LHCN-M2 (cell line): ENCODE measurements at regions not wholly inside any gene's neighbourhood (a gene's known extent, or its start where the extent isn't known, plus 50 kb on each side); places are given as distances from the start of the nearest gene placed in this dataset.

Experiments
- DNase-seq: peaks from one replicate; pipeline ENCODE4 v3.0.0-alpha.2; 2012; ENCODE audit warnings: low read depth

DNA sequence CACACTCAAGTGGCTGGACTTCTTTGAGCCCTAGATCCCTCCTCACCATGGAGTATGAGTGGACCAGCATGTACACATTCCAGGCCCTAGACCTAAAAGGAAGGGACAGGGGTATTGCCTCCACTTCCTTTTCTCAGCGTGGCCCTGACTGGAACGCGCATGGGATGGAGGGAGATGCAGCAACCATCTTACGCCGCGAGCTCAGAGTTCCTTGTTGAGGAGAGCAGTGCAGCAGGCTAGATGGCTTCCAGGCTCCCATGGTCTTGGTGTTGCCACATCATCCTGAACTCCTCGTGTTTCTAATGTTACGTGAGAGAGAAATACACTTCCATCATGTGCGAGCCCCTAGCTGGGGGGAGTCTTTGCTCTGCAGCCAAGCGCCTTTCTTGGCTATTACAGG, 61.8 kb upstream of the DIO3 start:
- DNase-seq: no peak

DNA sequence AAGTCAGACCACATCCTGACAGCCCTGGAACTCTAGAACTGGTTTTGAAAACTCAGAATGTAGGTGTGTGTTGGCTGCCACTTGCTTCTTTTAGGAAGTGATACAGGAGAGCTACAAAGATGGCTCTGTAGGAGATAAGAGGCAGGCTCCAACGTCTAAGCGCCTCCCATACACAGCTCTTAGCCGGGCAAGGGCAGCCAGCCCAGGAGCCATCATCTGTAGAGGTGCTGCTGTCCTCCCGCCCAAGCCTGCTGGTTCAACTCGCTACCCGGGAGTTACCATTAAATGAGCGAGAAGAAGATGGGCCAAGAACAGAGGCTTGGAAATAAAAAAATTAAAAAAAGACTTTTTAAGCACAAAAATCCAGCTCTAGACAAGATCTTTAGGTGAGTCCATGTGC, 61.2 kb upstream of the DIO3 start:
- no peak for DNase-seq

DNA sequence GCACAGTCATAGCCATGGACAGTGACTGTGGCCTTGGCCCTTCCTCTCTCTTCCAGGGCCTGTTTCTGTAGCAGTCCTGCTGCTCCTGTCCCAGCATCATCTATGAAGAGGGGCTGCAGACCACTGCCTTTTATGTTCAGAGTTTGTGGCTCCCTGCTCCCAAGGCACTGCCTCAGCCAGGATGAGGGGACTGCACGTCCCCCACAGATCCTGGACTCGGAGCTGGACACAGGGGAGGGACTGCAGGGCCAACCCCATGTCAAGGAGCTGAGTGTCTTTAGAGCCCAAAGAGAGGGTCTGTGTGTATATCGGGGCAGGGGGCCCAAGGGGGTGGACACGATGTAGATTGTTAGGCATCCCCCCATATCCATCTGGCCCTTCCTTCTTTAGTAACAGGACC, 60.6 kb upstream of the DIO3 start:
- no peak for DNase-seq

DNA sequence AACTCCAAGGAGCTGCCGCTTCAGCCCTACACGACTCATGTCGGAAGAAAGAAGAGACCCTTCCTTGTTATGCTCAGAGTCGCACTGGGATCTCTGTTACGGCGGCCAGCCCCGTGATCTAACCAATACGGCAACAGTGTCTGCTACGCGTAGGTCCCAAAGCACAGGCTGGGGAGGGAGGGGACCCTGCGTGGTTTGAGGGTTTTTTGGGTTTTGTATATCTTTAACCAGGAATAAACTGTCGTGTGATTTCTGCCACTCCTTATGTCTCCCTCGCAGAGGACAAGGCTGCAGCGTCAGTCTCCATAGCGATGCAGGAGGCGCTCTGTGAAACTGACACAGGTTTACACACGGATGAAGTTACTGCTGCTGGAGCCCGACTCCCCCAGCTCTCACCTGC, 60.0 kb upstream of the DIO3 start:
- no peak for DNase-seq

DNA sequence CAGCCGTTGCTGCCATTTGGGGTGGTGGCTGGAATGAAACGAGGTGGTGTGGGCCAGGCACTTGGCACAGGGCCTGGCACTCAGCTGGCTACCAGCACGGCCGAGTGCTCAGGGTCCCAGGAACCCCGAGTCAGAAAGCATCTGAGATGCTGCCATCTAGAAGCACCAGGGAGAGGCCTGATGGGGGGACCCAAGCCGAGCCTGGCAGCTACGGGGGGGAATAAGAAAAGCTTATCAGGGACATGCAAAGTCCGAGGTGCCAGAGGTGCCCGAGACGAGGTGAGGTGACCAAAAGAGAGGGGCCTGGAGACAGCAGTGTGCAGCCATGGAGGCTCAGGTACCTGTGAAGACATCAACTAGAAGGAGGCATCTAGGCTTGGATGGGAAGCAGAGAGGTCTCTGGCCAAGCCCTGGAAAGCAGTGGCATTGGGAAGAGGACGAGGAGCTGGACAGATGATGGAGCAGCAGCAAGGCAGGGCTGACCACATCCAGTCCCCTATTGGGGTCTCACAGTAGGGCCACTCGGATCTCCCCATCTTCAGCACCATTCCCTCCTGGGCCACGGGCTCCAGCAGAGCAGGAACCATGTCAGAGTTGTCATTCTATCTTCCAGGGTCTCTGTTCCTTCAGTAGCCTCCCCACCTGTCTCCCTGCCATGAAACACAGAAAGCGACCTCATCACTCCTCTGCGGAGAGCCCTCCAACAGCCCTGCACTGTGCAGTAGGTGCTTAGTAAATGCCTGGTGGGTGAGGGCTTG, 59.3 kb upstream of the DIO3 start:
- no peak for DNase-seq

DNA sequence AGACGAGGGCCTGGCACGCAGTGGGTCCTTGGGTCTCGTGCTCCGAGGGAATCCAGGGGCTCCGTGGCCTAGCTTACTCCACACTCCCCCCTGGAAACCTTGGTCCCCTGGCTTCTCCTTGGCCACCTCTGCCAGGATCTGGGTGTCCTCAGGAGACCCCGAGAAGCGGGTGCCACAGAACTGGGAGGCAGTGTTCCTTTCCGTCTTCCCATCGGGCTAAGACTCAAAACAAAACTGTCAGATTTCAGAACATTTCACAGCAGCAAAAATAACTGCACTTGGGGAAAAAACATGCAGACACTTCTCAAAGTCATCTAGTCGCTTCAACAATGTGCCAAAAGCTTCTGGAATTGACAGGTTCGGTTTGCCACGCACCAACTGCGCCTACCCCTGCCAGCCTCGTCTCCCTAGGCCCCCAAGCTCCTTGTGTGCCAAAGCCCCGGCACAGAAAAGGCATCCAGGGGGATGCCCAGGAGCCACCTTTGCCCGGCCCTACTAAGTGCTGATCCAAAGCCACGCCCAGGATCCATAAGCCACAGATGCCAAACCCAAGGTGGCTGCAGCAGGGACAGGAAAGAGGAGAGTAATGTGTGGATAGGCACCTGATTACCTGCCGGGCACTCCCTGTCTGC, 58.4 kb upstream of the DIO3 start:
- DNase-seq: no peak

DNA sequence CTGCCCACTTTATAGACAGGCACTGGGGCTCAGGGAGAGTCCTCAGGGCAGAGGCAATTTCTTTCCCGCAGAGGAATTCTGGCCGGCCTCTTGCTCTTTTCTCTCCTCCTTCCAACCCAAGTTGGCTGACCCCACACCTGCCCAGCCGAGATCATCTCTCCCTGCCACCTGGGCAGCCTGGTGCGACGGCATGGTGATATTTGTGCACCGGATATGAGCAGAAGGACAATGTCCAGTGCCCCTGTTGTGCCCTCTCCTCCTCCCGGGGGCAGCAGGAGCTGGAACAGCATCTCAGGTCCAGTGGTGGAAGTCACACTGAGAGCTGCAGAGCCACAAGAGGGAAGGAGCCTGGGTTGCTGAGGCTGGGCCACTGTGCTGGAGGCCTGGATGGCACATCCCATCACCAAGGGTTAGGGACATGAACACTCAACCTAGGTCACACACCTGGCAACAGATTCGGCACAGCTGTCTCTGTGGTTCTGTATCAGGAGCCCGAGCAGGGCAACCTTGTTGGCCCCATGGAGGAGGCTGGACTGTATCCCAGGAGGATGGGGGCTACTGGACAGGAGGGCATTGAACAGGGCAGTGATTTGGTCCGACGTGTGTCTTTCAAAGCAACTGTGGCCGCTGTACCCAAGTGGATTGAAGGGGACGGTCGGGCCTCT, 57.7 kb upstream of the DIO3 start:
- no peak for DNase-seq

DNA sequence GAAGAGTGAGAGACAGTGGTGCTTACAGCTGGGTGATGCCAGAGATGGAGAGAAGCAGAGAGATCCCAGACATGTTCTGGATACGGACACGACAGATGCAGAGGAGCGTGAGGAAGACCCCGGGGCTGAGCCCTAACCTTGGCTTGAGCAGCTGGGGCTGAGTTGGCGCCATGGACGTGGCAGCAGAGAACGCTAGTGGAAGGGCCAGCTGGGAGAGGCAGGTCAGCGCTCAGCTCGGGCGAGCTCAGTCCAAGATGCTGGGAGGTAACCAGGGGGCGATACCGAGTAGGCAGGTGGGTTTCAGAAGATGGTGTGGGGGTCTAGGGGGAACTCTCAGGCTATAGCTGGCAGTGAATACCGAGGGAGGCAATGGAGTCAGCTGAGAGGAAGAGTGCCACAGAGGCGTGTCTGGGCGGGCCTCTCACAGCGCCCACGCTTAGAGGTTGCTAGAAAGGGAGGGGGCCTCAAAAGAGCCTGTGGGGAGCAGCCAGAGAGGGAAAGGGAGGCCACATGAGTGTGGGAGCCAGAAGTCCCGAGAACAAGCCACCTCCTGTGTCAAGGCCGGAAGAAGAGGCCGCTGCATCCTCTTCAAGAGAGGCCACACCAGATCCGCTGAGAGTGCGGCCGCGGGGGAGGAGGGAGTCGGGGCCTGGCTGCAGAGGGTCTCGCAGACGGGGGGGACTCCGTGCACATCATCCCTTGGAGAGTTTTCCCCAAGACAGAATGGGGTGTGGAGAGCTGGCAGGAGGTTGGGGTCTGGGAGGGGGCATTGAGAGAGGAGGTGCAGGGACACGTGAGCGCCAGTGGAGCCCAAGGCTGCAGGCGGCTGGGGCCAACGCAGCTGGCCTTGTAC, 57.0 kb upstream of the DIO3 start:
- no peak for DNase-seq

DNA sequence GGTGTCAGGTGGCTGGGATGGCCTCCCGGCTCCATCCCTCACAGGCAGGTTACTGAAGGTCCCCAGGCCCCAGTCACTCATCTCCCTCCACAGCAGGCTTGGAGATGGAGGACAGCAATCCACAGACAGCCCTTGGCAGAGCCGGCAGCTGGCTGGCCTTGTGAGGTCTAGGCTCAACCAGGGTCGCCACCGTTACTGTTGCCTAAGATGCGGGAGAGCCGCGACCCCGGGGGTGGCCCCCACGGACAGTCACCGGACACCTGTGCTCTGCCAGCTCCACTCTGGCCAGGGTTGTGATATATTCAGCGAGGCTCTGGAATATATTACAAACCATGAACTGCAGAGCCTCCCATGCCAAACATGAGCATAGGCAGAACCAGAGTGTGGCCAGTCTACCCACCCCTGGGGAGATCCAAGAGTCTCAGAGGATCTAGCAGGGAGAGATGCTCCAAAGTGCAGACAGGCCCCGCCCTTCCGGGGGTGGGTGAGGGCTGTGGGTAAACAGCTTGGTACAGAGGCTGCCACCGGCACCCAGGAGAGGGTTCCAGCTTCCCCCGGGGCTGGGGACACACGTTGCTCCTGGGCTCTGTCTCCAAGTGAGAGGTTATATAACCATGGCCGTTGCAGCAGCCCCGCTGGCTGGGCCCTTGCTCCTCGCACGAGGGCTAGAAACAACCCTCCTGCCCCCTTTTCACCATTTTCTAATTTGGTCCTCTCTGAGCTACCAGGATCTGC, 55.9 kb upstream of the DIO3 start:
- no peak for DNase-seq

DNA sequence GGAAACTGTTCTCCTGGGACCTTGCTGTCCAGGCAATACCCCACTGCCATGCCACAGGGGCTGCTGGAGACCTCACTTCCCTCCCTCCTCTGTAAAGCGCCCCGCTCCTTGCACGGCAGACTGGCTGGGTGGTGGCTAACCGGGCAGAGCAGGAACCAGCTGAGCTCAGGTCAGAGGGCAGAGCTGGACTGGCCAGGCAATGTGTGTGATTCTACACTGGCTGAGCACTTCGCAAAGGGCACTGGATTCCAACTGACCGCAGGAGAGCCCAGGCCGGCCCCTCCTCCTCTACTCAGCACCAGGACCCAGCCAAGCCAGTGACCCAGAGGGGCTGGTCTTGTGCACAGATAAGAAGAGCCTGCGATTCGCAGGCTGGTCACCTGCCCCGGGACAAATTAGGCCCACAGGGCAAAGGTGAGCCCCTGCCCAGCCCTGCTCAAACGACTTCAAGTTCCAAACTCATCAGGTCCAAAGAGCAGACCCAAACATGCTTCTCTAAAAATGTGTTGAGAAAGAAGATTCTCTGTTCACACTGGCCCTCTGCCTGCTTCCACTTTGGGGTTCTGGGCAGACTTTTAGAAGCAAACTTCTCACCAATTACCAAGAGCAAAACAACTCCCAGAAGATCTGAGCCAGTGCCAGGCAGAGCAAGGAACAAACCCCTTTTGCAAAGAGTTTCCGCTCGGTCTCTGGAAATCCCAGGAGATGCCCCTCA, 54.9 kb upstream of the DIO3 start:
- no peak for DNase-seq

DNA sequence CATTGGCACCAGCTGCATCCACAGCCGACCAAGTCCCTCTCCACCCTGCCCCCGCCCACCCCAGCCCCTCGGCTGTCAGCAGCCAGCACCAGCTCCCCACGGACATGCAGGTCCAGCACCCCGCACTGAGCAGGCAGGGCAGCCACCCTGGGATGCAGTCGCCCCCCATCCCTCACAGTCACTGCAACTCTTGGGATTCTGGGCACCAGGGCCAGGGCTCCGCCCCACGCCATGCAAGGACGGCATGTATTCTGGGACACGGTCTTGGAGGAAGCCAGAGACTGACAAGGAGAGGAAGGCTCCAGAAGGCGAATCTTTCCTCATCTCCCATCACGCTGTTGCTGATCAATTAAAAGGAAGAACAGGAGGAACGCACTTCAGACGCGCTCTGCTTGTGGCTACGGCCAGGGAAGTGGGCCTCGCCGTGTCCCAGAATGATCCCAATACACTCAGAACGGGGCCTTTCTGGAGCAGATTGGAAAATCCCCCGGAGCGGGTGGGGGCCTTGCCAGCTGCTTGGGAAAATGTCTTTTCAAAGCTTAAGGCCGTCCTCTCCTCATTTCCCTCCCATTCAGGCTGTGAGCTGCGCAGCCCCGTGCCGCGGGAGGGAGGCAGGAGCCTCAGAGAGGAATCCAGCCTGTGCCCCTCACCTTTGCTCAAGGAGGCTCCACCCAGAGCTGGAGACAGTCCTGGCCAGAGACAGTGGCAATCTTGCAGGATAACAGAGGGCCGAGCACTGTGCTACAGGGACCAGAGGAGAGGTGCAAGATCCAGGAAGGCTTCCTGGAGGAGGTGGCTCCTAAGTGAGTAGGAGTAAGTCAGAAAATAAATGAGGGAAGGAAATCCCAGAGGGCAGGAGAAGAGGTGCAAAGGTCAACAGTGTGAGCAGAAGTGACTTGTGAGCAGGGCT, 54.1 kb upstream of the DIO3 start:
- DNase-seq: no peak

DNA sequence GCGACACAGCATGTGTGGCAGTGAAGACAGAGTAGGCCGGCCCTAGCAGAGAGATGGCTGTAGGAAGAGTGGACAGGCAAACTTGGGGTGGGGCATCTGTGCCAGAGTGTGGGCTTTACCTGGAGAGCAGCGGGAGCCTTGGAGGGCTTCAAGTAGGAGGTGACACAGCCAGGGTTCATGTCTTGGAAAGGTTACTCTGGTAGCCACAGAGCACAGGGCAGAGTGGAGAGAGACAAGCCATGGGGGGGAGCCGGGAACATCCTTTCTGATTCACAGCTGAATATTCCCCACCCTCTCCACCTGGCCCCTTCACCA, 53.5 kb upstream of the DIO3 start:
- DNase-seq: no peak

DNA sequence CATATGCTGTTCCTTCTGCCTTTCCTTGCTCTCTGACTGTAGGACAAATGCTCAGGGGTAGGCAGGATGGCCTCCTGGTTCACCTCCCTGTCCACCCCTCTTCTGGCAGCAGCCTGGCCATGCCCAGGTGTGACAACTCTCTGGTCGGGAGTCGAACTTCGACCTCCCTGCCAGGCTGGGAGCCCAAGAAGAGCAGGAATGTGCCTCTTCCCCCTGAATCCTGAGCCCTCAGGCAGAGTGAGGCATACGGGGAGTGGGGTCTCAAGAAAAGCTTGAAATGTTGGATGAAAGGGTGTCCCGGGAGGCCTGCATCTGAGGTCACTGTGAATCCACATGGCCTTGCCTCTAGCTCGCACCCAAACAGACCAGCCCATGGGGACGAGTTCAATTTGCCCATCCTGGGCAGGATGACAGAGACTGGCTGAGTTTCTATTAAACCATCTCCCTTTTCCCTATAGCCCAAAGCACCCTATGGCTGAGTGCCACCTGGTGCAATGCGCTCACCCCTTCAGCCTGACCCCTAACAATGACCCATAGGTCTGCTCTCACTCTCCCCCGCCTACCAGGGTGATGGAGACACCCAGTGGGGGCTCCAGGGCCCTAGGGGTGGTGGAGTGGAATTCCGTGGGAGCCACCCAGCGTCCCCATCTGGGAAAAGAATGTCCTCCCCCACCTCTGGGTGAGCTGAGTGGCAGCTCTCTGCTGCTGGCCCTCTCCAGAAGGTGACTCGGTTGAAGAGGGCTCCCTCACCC, 52.9 kb upstream of the DIO3 start:
- no peak for DNase-seq

DNA sequence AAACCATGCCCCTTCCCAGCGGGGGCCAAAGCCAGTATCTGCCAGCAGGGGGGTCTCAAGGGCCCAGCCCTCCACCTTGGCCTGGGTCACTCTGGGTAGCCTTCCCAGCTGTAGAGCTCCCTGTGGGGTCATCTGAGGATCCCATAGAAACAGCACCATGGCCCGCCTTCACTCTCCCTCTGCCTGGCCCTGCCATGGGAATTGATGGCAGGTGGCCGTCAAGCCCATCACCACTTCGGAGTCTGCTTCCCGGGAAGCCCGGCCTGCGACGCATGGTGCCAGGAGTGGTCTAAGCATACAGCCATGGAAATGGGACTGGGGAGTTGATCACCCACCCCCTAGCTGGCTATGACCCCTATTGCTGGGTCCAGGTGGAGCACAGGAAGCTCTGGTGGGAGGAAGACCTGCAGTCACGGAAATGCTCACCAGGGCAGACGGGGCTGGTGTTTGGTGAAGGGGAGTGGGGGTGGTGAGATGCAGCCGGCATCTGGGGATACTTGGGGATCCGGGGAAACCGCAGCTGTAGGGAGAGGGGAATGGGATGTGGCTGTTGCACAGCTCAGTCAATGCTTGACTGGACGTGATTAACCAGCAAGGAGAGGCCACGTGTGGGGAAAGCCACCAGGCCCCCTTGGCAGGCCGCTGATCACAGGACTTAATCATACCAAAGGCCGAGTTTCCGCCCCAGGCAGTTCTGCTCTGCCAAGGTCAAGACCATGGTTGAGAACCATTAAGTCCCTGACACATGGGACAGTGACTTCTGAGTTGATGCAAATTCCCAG, 52.2 kb upstream of the DIO3 start:
- no peak for DNase-seq

DNA sequence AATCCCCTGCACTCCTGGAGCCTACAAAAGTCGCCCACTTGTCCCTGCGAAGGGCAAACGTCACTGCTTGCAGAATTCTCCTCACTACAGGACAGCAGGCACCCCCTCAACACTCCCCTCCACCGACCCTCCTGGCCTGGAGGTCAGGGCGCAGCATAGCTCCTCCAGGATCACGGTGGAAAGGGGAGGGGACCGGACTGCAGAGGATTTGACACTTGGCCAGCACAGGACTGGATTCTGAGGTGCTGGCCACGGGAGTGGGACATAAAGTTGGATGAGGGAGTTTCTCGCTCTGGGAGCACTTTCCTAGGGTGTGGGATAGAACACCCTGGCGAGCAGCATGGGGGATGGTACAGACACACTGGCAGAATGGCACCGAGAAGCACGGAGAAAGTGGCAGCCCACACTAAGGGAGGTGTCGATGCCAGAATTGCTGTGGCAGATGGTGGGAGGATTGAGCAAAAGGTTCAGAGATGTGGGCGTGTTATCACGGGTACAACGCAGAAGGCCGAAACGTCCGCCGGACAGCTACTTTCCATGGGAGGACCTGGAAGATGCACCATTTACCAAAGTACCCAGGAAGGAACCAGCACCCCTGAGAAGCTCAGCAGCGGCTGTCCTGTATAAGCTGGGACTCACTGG, 51.4 kb upstream of the DIO3 start:
- DNase-seq: no peak

DNA sequence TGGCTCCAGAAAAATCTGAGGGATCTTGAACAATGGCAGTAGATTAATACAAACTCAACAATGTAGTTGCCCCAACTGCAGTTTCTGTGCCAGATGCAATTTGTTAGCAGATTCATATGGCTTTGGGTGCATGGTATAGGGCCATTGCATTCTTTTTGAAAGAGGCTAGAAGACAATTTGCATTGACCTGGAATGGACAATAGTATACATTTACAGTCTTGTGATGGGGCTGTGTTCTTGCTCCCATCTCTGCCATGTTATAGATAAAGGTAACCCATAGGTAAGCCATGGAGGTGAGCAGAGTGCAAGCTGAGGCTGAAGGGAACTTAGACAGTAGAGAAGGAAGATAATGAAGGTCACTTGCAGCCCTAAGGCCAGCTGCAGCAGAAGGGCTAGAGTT, 50.1 kb upstream of the DIO3 start:
- no peak for DNase-seq
